RKO (cell line): ENCODE measurements at regions not wholly inside any gene's neighbourhood (a gene's known extent, or its start where the extent isn't known, plus 50 kb on each side); places are given as distances from the start of the nearest gene placed in this dataset.

Experiments used
- DNase-seq: peaks from one replicate; pipeline ENCODE4 v3.0.0-alpha.2; 2016; ENCODE audit warnings: low spot score

GRCh38 chr22:48894804-48895250 is 932.8 kb downstream of the BRD1 start:
- DNase-seq = no peak

GRCh38 chr22:48894064-48894671 is 933.5 kb downstream of the BRD1 start:
- DNase-seq = no peak

GRCh38 chr22:48893288-48894063 is 934.2 kb downstream of the BRD1 start:
- DNase-seq = no peak

- no peak for DNase-seq
These were observed 934.9 kb downstream of the BRD1 start for GRCh38 chr22:48892578-48893287.

GRCh38 chr22:48891688-48892577 is 935.7 kb downstream of the BRD1 start:
- DNase-seq = no peak

GRCh38 chr22:48890693-48891554 is 936.7 kb downstream of the BRD1 start:
- no peak for DNase-seq

GRCh38 chr22:48889887-48890692 is 937.6 kb downstream of the BRD1 start:
- DNase-seq = no peak

- DNase-seq = no peak
These were observed 938.4 kb downstream of the BRD1 start for GRCh38 chr22:48889209-48889830.

- DNase-seq = no peak
These were observed 939.0 kb downstream of the BRD1 start for GRCh38 chr22:48888466-48889208.

- DNase-seq = no peak
These were observed 940.0 kb downstream of the BRD1 start for GRCh38 chr22:48887394-48888332.

GRCh38 chr22:48886604-48887393 is 940.9 kb downstream of the BRD1 start:
- no peak for DNase-seq

GRCh38 chr22:48885919-48886305 is 941.8 kb downstream of the BRD1 start:
- no peak for DNase-seq

GRCh38 chr22:48885271-48885918 is 942.3 kb downstream of the BRD1 start:
- no peak for DNase-seq

GRCh38 chr22:48884786-48885185 is 942.9 kb downstream of the BRD1 start:
- DNase-seq = no peak

GRCh38 chr22:48884324-48884723 is 943.3 kb downstream of the BRD1 start:
- no peak for DNase-seq

- no peak for DNase-seq
These were observed 944.3 kb downstream of the BRD1 start for GRCh38 chr22:48883211-48883960.
